ENCODE measurements at regions not wholly inside any gene's neighbourhood (a gene's known extent, or its start where the extent isn't known, plus 50 kb on each side); places are given as distances from the start of the nearest gene placed in this dataset.

DNA sequence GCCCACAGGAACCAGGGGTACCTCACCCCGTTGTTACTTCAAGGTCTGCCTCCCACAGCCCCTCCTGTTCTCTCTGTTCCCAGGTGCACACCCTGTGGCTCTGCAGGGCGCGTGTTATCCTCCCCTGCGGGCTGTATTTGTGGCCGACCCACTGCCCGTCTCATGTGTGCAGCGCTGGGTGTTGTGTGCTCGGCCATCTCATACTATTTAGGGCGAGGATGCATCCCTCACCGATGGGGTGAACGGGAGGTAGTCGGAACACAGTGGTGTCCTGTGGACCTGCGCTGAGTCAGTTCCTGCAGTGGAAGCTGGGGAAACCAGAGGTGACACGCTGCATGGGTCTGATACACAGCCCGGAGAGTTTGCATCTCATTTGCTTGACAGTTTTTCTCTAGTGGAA, 94.5 kb upstream of the SULF2 start:
- H3K27me3 ChIP-seq (ENCODE audit: control insufficient read depth in 1 of 2, insufficient read depth in 1 of 2, low read length in 2 of 2), result peaks cover 24 to 44% of the 10 kb centered on the region in 2 experiments
- H4K8ac ChIP-seq (ENCODE audit: low read length), result no peak overlapping the region
- H2BK15ac ChIP-seq (ENCODE audit: low read depth, poor library complexity, severe bottlenecking), result no peak overlapping the region
- peak overlapping the region in 1 of 2 experiments; percentile 6 for H2BK12ac ChIP-seq (ENCODE audit: low read length in 2 of 2)
- peaks cover 11% of the 10 kb centered on the region for H3K4me1 ChIP-seq (ENCODE audit: control insufficient read depth, insufficient read depth, low read depth, low read length)
- H2AK5ac ChIP-seq (ENCODE audit: low read length, severe bottlenecking), result no peak overlapping the region
- no peak overlapping the region for H4K91ac ChIP-seq (ENCODE audit: low read length)
- H2BK5ac ChIP-seq (ENCODE audit: low read depth, low read length, poor library complexity, severe bottlenecking), result no peak overlapping the region
- no peak overlapping the region for H3K18ac ChIP-seq (ENCODE audit: low read depth in 1 of 2, low read length in 2 of 2)
- no peak overlapping the region for H3K14ac ChIP-seq (ENCODE audit: low read length in 2 of 2)
- H3K4me3 ChIP-seq (ENCODE audit: insufficient read depth in 1 of 2, low read depth in 1 of 2, low read length in 2 of 2), result no peak overlapping the region
- no peak overlapping the region for H3K9ac ChIP-seq (ENCODE audit: low read length)
- H2AFZ ChIP-seq (ENCODE audit: low read depth, low read length), result no peak overlapping the region
- H3K36me3 ChIP-seq (ENCODE audit: control insufficient read depth in 1 of 2, insufficient read depth in 2 of 2, low read depth in 1 of 2, low read length in 2 of 2), result no peaks in the 10 kb centered on the region
- H3K4me2 ChIP-seq (ENCODE audit: low read length, poor library complexity, severe bottlenecking), result no peak overlapping the region
- H2BK120ac ChIP-seq (ENCODE audit: low read depth, low read length), result no peak overlapping the region
- H3K23ac ChIP-seq (ENCODE audit: low read length in 2 of 2), result no peak overlapping the region
- H3K4ac ChIP-seq (ENCODE audit: low read depth in 1 of 2, low read length in 2 of 2), result no peak overlapping the region
- DNase-seq, result no peak
- H3K9me3 ChIP-seq (ENCODE audit: control insufficient read depth, low read length), result no peaks in the 10 kb centered on the region
- no peaks in the 10 kb centered on the region for H3K79me1 ChIP-seq (replicated peaks; ENCODE audit: low read length, poor library complexity, severe bottlenecking)
- no peak overlapping the region for H3K27ac ChIP-seq (ENCODE audit: low read length, poor library complexity, severe bottlenecking)
- 97% methylated on average over 13 of the region's 15 CpGs for WGBS

DNA sequence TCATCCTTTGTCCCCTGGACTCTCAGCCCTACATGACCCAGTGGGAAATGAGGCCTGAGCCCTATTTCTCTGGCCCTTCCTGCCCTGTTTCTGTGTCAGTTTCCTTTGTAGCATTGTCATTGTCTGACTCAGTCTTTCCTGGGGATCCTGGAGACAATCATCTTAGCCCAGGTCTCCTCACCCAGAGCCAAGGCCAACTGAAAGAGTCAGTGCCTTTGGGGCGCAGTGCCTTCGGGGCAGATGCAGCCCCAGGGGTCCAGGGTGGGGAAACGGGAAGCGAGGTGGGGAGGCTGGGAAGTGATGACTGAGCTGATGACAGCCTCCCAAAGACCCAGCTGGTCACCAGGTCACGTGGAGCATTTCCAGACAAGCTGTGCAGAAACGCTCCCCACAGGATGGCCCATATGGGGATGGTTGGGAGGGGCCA, 93.3 kb upstream of the SULF2 start:
- Histone ChIP-seq H3K4ac (ENCODE audit: low read depth in 1 of 2, low read length in 2 of 2) (no peak overlapping the region), H3K23ac (ENCODE audit: low read length in 2 of 2) (no peak overlapping the region), H3K27me3 (ENCODE audit: control insufficient read depth in 1 of 2, insufficient read depth in 1 of 2, low read length in 2 of 2) (peaks cover 24 to 39% of the 10 kb centered on the region in 2 experiments), H2BK12ac (ENCODE audit: low read length in 2 of 2) (no peak overlapping the region), H2BK5ac (ENCODE audit: low read depth, low read length, poor library complexity, severe bottlenecking) (no peak overlapping the region), H3K36me3 (ENCODE audit: control insufficient read depth in 1 of 2, insufficient read depth in 2 of 2, low read depth in 1 of 2, low read length in 2 of 2) (no peaks in the 10 kb centered on the region), H2BK15ac (ENCODE audit: low read depth, poor library complexity, severe bottlenecking) (no peak overlapping the region), H2BK120ac (ENCODE audit: low read depth, low read length) (no peak overlapping the region), H3K9ac (ENCODE audit: low read length) (no peak overlapping the region), H3K14ac (ENCODE audit: low read length in 2 of 2) (no peak overlapping the region), H2AFZ (ENCODE audit: low read depth, low read length) (no peak overlapping the region), H3K9me3 (ENCODE audit: control insufficient read depth, low read length) (no peaks in the 10 kb centered on the region), H4K8ac (ENCODE audit: low read length) (no peak overlapping the region), H3K4me3 (ENCODE audit: insufficient read depth in 1 of 2, low read depth in 1 of 2, low read length in 2 of 2) (no peak overlapping the region), H3K79me1 (replicated peaks; ENCODE audit: low read length, poor library complexity, severe bottlenecking) (no peaks in the 10 kb centered on the region), H3K27ac (ENCODE audit: low read length, poor library complexity, severe bottlenecking) (no peak overlapping the region), H3K4me1 (ENCODE audit: control insufficient read depth, insufficient read depth, low read depth, low read length) (peaks cover 11% of the 10 kb centered on the region), H4K91ac (ENCODE audit: low read length) (no peak overlapping the region), H3K18ac (ENCODE audit: low read depth in 1 of 2, low read length in 2 of 2) (no peak overlapping the region), H2AK5ac (ENCODE audit: low read length, severe bottlenecking) (no peak overlapping the region), H3K4me2 (ENCODE audit: low read length, poor library complexity, severe bottlenecking) (no peak overlapping the region)
- no peak for DNase-seq
- 91% methylated on average over 4 of the region's 6 CpGs for WGBS

DNA sequence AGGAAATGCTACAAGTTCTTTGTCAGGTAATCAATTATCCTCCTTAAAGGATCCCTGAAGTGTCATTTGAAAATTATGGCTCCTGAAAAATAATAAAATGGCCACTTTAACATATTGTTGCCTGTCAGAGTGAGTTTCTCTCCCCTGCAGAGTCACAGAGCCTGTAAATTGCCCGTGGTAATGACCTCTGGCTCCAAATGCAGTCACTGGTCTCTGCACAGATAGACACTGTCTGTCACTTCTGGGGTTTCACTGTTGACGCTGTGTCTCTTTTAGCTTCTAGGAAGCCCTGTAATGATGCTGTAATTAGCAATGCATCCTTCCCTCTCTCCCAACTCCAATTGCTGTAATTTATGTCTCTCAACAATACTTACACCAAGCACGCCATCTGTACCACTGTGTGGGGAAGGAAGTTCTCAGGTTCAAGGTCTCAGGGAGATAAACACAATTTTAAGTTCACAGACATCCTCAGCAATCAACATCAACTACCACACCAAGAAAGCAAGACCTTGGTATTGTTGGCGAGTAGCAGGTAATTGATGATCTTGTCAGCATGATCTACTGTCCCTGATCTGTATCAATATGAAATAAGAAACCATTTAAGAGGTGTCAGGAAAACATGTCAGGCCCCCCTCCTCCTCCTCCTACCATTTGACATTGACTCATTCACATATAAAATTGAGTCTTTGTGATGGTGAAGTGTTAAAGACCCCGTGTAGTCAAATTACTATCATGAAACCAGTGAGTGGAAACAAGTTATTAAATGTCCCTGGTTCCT, 91.2 kb upstream of the SULF2 start:
- Histone ChIP-seq H2AK5ac (ENCODE audit: low read length, severe bottlenecking) (no peak overlapping the region), H4K91ac (ENCODE audit: low read length) (no peak overlapping the region), H3K27me3 (ENCODE audit: control insufficient read depth in 1 of 2, insufficient read depth in 1 of 2, low read length in 2 of 2) (peaks cover 27 to 50% of the 10 kb centered on the region in 2 experiments), H3K18ac (ENCODE audit: low read depth in 1 of 2, low read length in 2 of 2) (no peak overlapping the region), H3K14ac (ENCODE audit: low read length in 2 of 2) (no peak overlapping the region), H3K4me3 (ENCODE audit: insufficient read depth in 1 of 2, low read depth in 1 of 2, low read length in 2 of 2) (no peak overlapping the region), H3K79me1 (replicated peaks; ENCODE audit: low read length, poor library complexity, severe bottlenecking) (no peaks in the 10 kb centered on the region), H2BK15ac (ENCODE audit: low read depth, poor library complexity, severe bottlenecking) (no peak overlapping the region), H3K9ac (ENCODE audit: low read length) (no peak overlapping the region), H2BK120ac (ENCODE audit: low read depth, low read length) (no peak overlapping the region), H2AFZ (ENCODE audit: low read depth, low read length) (no peak overlapping the region), H3K4me2 (ENCODE audit: low read length, poor library complexity, severe bottlenecking) (no peak overlapping the region), H3K36me3 (ENCODE audit: control insufficient read depth in 1 of 2, insufficient read depth in 2 of 2, low read depth in 1 of 2, low read length in 2 of 2) (no peaks in the 10 kb centered on the region), H3K4ac (ENCODE audit: low read depth in 1 of 2, low read length in 2 of 2) (no peak overlapping the region), H2BK5ac (ENCODE audit: low read depth, low read length, poor library complexity, severe bottlenecking) (no peak overlapping the region), H3K27ac (ENCODE audit: low read length, poor library complexity, severe bottlenecking) (no peak overlapping the region), H2BK12ac (ENCODE audit: low read length in 2 of 2) (no peak overlapping the region), H4K8ac (ENCODE audit: low read length) (no peak overlapping the region), H3K23ac (ENCODE audit: low read length in 2 of 2) (no peak overlapping the region), H3K4me1 (ENCODE audit: control insufficient read depth, insufficient read depth, low read depth, low read length) (peaks cover 13% of the 10 kb centered on the region), H3K9me3 (ENCODE audit: control insufficient read depth, low read length) (no peaks in the 10 kb centered on the region)
- 41% methylated on average over 3 of the region's 5 CpGs for WGBS
- peak; percentile 57 for DNase-seq

- Histone ChIP-seq H3K36me3 (ENCODE audit: control insufficient read depth in 1 of 2, insufficient read depth in 2 of 2, low read depth in 1 of 2, low read length in 2 of 2) (no peaks in the 10 kb centered on the region), H3K79me1 (replicated peaks; ENCODE audit: low read length, poor library complexity, severe bottlenecking) (no peaks in the 10 kb centered on the region), H3K27me3 (ENCODE audit: control insufficient read depth in 1 of 2, insufficient read depth in 1 of 2, low read length in 2 of 2) (peaks cover 30 to 54% of the 10 kb centered on the region in 2 experiments), H3K14ac (ENCODE audit: low read length in 2 of 2) (no peak overlapping the region), H2BK120ac (ENCODE audit: low read depth, low read length) (no peak overlapping the region), H3K27ac (ENCODE audit: low read length, poor library complexity, severe bottlenecking) (no peak overlapping the region), H3K4me2 (ENCODE audit: low read length, poor library complexity, severe bottlenecking) (no peak overlapping the region), H2BK12ac (ENCODE audit: low read length in 2 of 2) (peak overlapping the region; percentile 1 to 75), H3K4me3 (ENCODE audit: insufficient read depth in 1 of 2, low read depth in 1 of 2, low read length in 2 of 2) (no peak overlapping the region), H3K4me1 (ENCODE audit: control insufficient read depth, insufficient read depth, low read depth, low read length) (peaks cover 13% of the 10 kb centered on the region), H2BK15ac (ENCODE audit: low read depth, poor library complexity, severe bottlenecking) (no peak overlapping the region), H2AFZ (ENCODE audit: low read depth, low read length) (no peak overlapping the region), H4K91ac (ENCODE audit: low read length) (no peak overlapping the region), H2AK5ac (ENCODE audit: low read length, severe bottlenecking) (no peak overlapping the region), H3K23ac (ENCODE audit: low read length in 2 of 2) (no peak overlapping the region), H4K8ac (ENCODE audit: low read length) (no peak overlapping the region), H2BK5ac (ENCODE audit: low read depth, low read length, poor library complexity, severe bottlenecking) (no peak overlapping the region), H3K4ac (ENCODE audit: low read depth in 1 of 2, low read length in 2 of 2) (peak overlapping the region in 1 of 2 experiments; percentile 47), H3K9me3 (ENCODE audit: control insufficient read depth, low read length) (no peaks in the 10 kb centered on the region), H3K18ac (ENCODE audit: low read depth in 1 of 2, low read length in 2 of 2) (peak overlapping the region in 1 of 2 experiments; percentile 11), H3K9ac (ENCODE audit: low read length) (no peak overlapping the region)
- DNase-seq, result peak; percentile 72
- WGBS, result 41% methylated on average over 10 of the region's 13 CpGs
Measured at GRCh38 chr20:47875297-47876025, 90.2 kb upstream of the SULF2 start.
